Activated CD8-positive, alpha-beta memory T cell treated with anti-CD3 and anti-CD28 coated beads for 1 hour (primary cell): ENCODE measurements at regions not wholly inside any gene's neighbourhood (a gene's known extent, or its start where the extent isn't known, plus 50 kb on each side); places are given as distances from the start of the nearest gene placed in this dataset.

Experiments used
- DNase-seq, 2 donors: peaks; one replicate each; pipeline ENCODE4 v3.0.0-alpha.2; 2020; ENCODE audit warnings: low read depth in 1 of 2; ENCODE audit errors: extremely low read depth in 1 of 2

GRCh38 chr16:73771196-73772064 is 525.2 kb upstream of the PSMD7 start:
- no peak for DNase-seq

GRCh38 chr16:73768786-73769203 is 527.8 kb upstream of the PSMD7 start:
- DNase-seq: no peak

DNA sequence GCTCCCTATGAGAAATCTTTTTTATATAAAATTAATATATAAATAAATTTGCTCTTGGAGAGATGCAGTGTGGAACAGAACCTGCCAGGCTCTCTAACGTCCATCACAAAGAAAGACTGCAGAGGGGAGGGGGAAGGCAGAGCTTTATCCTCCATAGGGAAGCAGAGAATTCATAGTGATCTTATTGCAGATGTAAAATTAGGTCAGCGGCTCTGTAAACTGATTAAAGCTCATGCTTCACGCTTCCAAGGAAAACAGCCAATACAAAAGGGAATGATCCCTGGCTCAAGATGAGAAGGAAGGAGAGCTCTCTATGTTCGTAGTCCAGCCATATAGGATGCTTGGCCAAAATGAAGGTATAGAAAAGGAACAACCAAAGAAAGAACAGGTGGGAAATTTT is 532.3 kb upstream of the PSMD7 start:
- no peak for DNase-seq

- DNase-seq: no peak
These were observed 540.1 kb upstream of the PSMD7 start for GRCh38 chr16:73756289-73757178.

DNA sequence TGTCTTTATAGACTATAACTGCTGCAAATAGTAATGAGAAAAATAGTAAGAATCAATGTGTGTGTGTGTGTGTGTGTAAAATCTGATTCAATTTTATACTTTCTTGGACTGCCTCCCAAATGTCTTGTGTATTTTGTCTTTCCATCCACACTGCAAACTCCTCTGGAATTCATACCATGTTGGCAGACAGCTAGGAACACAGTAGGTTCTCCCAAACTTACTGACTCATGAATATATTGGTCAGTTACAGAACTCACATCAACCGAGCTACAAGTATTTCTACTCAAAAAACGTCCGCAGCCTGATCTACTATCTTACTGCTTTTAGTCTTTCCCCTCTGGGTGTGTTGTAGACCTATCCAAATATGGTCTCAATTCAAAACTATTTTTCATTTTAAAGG is 542.7 kb upstream of the PSMD7 start:
- DNase-seq: no peak

DNA sequence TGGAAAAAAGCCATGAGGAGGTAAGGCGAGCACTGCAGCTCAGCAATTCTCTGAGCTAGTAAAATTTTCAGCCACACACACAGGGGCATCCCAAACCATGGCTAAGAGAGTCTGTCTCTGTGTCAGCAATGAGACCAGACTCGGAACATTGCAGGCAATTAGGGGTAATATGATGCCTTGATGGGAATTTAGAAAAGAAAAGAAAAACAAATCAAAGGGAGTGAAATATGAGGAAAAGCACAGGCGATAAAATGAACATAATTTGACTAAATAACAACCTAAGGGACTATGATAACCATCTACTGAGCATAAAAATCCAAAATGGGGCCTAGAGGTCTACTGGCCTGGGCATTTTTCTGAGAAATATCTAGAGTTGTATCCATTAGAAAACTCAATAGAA is 546.0 kb upstream of the PSMD7 start:
- no peak for DNase-seq

- DNase-seq: no peak
These were observed 549.3 kb upstream of the PSMD7 start for GRCh38 chr16:73747328-73747727.

DNA sequence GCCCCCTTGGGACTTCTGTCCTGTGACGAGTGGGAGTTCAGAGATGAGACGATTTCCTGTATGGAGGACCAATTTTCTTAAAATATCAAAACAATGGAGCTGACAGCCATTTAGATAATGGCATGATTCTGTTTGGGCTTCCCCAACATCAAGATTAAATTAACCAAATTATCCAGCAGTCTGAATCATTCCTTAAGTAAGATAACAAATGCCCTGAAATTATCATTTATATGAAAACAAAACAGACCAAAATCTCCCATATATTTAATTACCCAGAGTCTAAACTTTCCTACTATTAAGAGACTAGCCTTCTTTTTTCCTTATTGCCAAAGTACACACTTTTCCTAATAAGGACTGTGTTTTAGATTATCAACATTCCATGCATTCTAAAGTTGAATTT is 550.1 kb upstream of the PSMD7 start:
- DNase-seq: no peak

- DNase-seq: no peak
These were observed 552.7 kb upstream of the PSMD7 start for GRCh38 chr16:73743665-73744496.

- no peak for DNase-seq
These were observed 557.4 kb upstream of the PSMD7 start for GRCh38 chr16:73739049-73739769.

DNA sequence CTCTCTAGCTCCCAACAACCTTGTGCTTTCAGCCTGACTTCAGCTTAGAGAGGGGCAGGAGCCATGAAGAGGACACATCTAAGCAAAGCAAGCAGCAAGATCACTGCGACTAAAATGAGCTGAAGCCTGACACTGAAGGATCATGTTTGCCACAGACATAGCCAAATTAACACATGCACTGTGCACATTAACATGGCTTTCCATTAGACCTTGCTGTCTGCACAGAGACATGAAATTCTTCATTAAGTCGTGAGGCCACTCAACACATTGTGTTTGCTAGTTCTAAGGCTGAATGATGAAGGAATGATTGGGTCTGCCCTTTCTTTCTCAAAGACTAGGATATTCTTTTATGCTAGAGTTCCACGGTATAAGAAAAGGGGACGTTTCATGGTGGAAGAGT is 558.3 kb upstream of the PSMD7 start:
- DNase-seq: no peak

DNA sequence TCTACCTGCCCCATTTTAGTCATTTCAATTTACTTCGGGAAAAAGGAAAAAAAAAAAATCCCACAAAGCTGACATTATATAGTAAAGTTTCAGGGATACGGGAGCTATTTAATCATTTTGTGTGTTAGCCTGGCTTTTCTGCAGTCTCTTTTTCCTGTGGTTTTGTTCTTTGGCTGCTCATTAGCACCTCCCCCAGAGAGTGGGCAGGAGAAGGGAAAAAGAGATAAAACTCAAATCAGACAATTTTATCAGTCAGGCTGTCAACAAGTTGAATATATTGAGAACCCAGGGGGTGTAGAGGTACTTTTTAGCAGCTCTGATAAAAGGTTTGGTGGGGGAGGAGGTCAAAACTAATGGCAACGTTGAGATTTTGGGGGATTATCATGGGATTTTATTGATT is 559.0 kb upstream of the PSMD7 start:
- DNase-seq: no peak

- no peak for DNase-seq
These were observed 560.7 kb upstream of the PSMD7 start for GRCh38 chr16:73735954-73736353.

- DNase-seq: no peak
These were observed 561.6 kb upstream of the PSMD7 start for GRCh38 chr16:73735018-73735417.

DNA sequence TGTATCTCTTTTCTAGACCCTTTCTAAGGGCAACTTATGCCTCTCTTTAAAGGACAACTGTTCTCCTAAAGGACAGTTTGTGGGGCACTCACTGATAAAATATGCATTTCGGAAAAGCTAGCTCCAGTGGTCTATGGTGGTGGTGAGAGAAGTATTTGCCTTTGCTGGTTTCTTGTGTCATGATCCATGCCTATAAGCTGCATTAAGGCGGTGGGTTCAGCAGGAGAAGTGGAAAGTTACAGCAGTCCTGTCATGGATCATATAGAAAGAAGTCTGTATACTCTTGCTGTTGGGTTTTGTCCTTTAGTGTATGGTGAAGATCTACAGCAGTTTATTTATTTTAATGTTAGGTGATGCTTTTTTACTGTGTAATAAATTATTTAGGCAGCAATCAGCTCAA is 563.9 kb upstream of the PSMD7 start:
- no peak for DNase-seq

DNA sequence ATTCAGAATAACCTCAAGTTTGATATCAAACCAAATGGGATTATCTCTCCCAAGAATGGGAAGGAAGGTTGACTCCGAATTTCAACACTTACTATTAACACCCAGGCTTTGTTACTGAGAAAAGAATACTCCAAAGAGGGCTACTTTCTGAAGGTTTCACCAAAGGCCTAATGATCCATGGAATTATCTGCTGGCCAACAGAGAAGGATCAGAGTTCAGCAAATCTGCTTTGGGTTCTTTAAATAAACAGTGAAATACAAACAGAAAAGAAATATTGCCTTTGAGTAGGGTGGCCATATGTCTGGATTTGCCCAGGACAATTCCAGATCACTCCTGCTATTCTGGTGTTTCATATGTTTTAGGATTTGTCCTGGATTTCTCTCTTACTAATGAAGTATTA is 564.5 kb upstream of the PSMD7 start:
- DNase-seq: no peak

GRCh38 chr16:73730481-73731090 is 566.0 kb upstream of the PSMD7 start:
- DNase-seq: no peak

GRCh38 chr16:73725156-73725555 is 571.5 kb upstream of the PSMD7 start:
- no peak for DNase-seq

GRCh38 chr16:73724503-73724902 is 572.1 kb upstream of the PSMD7 start:
- no peak for DNase-seq
